Natural killer cell (primary cell): ENCODE measurements at regions not wholly inside any gene's neighbourhood (a gene's known extent, or its start where the extent isn't known, plus 50 kb on each side); places are given as distances from the start of the nearest gene placed in this dataset.

ENCODE experiments used
- ATAC-seq, 3 donors: fragments of 150-1000 bp in 2 of 3; fragments of 200-7000 bp in 1 of 3; cut with Tn5 transposase; 1 replicate in 1 of 3; 2 replicates in 2 of 3; pipeline ENCODE4 v1.10.0; 2021; ENCODE audit warnings: mild to moderate bottlenecking in 2 of 3, moderate library complexity in 2 of 3
- DNase-seq, 2 donors: peaks; one replicate each; pipeline versions ENCODE4 v3.0.0 to v3.0.0-alpha.2; 2013 to 2021; ENCODE audit warnings: mixed read lengths in 1 of 2
- H3K27ac ChIP-seq: one replicate; pipeline ENCODE4 v1.5.1; 2013; ENCODE audit warnings: mild to moderate bottlenecking, low read length
- H3K27me3 ChIP-seq: one replicate; pipeline ENCODE4 v1.6.1; 2013; ENCODE audit warnings: low read length; ENCODE audit not compliant: control insufficient read depth, insufficient read depth
- H3K36me3 ChIP-seq: one replicate; pipeline ENCODE4 v1.6.1; 2013; ENCODE audit warnings: low read length; ENCODE audit not compliant: control insufficient read depth, insufficient read depth
- H3K4me1 ChIP-seq: one replicate; pipeline ENCODE4 v1.6.1; 2013; ENCODE audit warnings: low read length; ENCODE audit not compliant: control insufficient read depth, insufficient read depth
- H3K4me3 ChIP-seq: one replicate; pipeline ENCODE4 v1.5.1; 2013; ENCODE audit warnings: low read length
- H3K9me3 ChIP-seq: one replicate; pipeline ENCODE4 v1.6.1; 2013; ENCODE audit warnings: low read length; ENCODE audit not compliant: control insufficient read depth, insufficient read depth
- H3K27ac Mint-ChIP-seq, 2 donors: one replicate each; pipeline ENCODE4 v1.8.0; 2022; ENCODE audit warnings: mild to moderate bottlenecking in 2 of 2, mixed read lengths in 2 of 2, moderate library complexity in 1 of 2
- H3K27me3 Mint-ChIP-seq, 2 donors: one replicate each; pipeline ENCODE4 v1.8.0; 2022; ENCODE audit warnings: low read depth in 2 of 2, mixed read lengths in 2 of 2
- H3K36me3 Mint-ChIP-seq: one replicate; pipeline ENCODE4 v1.8.0; 2022; ENCODE audit warnings: mixed read lengths
- H3K4me1 Mint-ChIP-seq, 2 donors: one replicate each; pipeline ENCODE4 v1.8.0; 2022; ENCODE audit warnings: mixed read lengths in 2 of 2
- H3K4me3 Mint-ChIP-seq: one replicate; pipeline ENCODE4 v1.8.0; 2022; ENCODE audit warnings: mild to moderate bottlenecking, moderate library complexity, mixed read lengths
- H3K9me3 Mint-ChIP-seq, 2 donors: one replicate each; pipeline ENCODE4 v1.8.0; 2022; ENCODE audit warnings: mixed read lengths in 2 of 2
- CTCF ChIP-seq: fragments of 200-600 bp; IDR thresholded peaks from one replicate; pipeline ENCODE4 v1.8.0; 2022; ENCODE audit warnings: antibody characterized with exemption
- WGBS: methylation state at CpG from one replicate; pipeline ENCODE4 v1.1.7; 2013; ENCODE audit warnings: missing lambda C conversion rate; ENCODE audit not compliant: insufficient coverage; 5-methylcytosine and 5-hydroxymethylcytosine counted together
- intact Hi-C: fragments of 100-400 bp; cut with micrococcal nuclease; formaldehyde crosslinking; loops from one replicate; pipeline ENCODE4 v1.14.2; 2022

- H3K9me3 Mint-ChIP-seq = no peaks in the 10 kb centered on the region
Measured at GRCh38 chr11:130778705-130779104, 137.6 kb downstream of the SNX19 start.

GRCh38 chr11:130779267-130779666 lies 137.0 kb downstream of the SNX19 start:
- DNase-seq = no peak
- Histone ChIP-seq H3K9me3 (no peaks in the 10 kb centered on the region), H3K4me3 (no peak overlapping the region), H3K27ac (no peak overlapping the region), H3K4me1 (no peaks in the 10 kb centered on the region), H3K27me3 (no peaks in the 10 kb centered on the region), H3K36me3 (no peaks in the 10 kb centered on the region)
- intact Hi-C loops = no loop called here
- WGBS = no CpG with 5 or more reads among the region's 1 CpG
- H3K4me3 Mint-ChIP-seq = no peak overlapping the region
- peaks cover 6% of the 10 kb centered on the region in 2 donors for H3K27me3 Mint-ChIP-seq
- TF ChIP-seq CTCF = no peak
- H3K27ac Mint-ChIP-seq = no peak overlapping the region
- no peak for ATAC-seq
- H3K9me3 Mint-ChIP-seq = no peaks in the 10 kb centered on the region
- H3K36me3 Mint-ChIP-seq = no peaks in the 10 kb centered on the region
- H3K4me1 Mint-ChIP-seq = no peaks in the 10 kb centered on the region

More at GRCh38 chr11:130778705-130779104, 137.6 kb downstream of the SNX19 start:
- no peak overlapping the region for H3K4me3 ChIP-seq
- no peaks in the 10 kb centered on the region for H3K9me3 ChIP-seq
- Mint-ChIP-seq H3K4me1 (no peaks in the 10 kb centered on the region), H3K27me3 (peaks cover 6% of the 10 kb centered on the region in 2 donors), H3K36me3 (no peaks in the 10 kb centered on the region), H3K27ac (no peak overlapping the region), H3K4me3 (no peak overlapping the region)
- H3K4me1 ChIP-seq = no peaks in the 10 kb centered on the region
- ATAC-seq = no peak
- intact Hi-C loops = no loop called here
- H3K36me3 ChIP-seq = no peaks in the 10 kb centered on the region
- DNase-seq = no peak
- no peak overlapping the region for H3K27ac ChIP-seq
- H3K27me3 ChIP-seq = no peaks in the 10 kb centered on the region
- no peak for TF ChIP-seq CTCF

GRCh38 chr11:130779943-130780342 lies 136.3 kb downstream of the SNX19 start:
- no peak for TF ChIP-seq CTCF
- intact Hi-C loops = no loop called here
- no peaks in the 10 kb centered on the region for H3K4me1 ChIP-seq
- Mint-ChIP-seq H3K36me3 (no peaks in the 10 kb centered on the region), H3K27me3 (peaks cover 6% of the 10 kb centered on the region in 2 donors), H3K4me3 (no peak overlapping the region), H3K27ac (no peak overlapping the region), H3K9me3 (no peaks in the 10 kb centered on the region), H3K4me1 (no peaks in the 10 kb centered on the region)
- H3K9me3 ChIP-seq = no peaks in the 10 kb centered on the region
- no peak overlapping the region for H3K4me3 ChIP-seq
- 79% methylated on average over 5 of the region's 5 CpGs for WGBS
- H3K27me3 ChIP-seq = no peaks in the 10 kb centered on the region
- H3K36me3 ChIP-seq = no peaks in the 10 kb centered on the region
- DNase-seq (no peak), ATAC-seq (no peak)
- no peak overlapping the region for H3K27ac ChIP-seq

- WGBS = 67% methylated on average over 3 of the region's 4 CpGs
- ATAC-seq = no peak
- Histone ChIP-seq H3K27ac (no peak overlapping the region), H3K4me3 (no peak overlapping the region), H3K36me3 (no peaks in the 10 kb centered on the region), H3K27me3 (no peaks in the 10 kb centered on the region), H3K4me1 (no peaks in the 10 kb centered on the region), H3K9me3 (no peaks in the 10 kb centered on the region)
- intact Hi-C loops = no loop called here
- Mint-ChIP-seq H3K36me3 (no peaks in the 10 kb centered on the region), H3K4me1 (no peaks in the 10 kb centered on the region), H3K27me3 (peaks cover 6 to 11% of the 10 kb centered on the region in 2 donors), H3K4me3 (no peak overlapping the region), H3K27ac (no peak overlapping the region), H3K9me3 (no peaks in the 10 kb centered on the region)
- no peak for TF ChIP-seq CTCF
- DNase-seq = no peak
Measured at GRCh38 chr11:130780437-130780836, 135.8 kb downstream of the SNX19 start.
